Stimulated activated CD8-positive, alpha-beta memory T cell treated with anti-CD3 and anti-CD28 coated beads, Interleukin-12 subunit alpha, Interleukin-12 subunit beta, amount 100 ng/mL, for 4 hours (primary cell): ENCODE measurements at regions not wholly inside any gene's neighbourhood (a gene's known extent, or its start where the extent isn't known, plus 50 kb on each side); places are given as distances from the start of the nearest gene placed in this dataset.

ENCODE experiments used
- DNase-seq: peaks from one replicate; pipeline ENCODE4 v3.0.0-alpha.2; 2020; ENCODE audit warnings: low read depth

DNA sequence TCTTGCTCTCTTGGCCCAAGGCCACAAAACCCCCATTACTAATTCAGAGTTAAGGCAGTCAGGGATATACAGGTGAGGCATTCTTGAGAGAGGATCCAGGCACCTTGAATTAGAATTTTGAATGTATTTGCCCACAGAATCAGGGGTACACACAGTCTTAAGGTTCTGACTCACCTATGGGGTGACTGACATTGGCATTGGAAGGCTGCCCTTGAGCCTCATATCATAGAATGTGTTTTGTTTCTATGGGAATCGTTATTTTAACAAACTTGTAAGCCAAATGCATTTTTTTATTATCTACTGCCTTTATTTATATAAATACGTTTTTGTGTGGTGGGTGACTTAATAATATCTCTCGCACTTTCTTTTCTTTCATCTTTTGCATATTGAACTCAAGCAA is 218.6 kb upstream of the CITED2 start:
- no peak for DNase-seq

DNA sequence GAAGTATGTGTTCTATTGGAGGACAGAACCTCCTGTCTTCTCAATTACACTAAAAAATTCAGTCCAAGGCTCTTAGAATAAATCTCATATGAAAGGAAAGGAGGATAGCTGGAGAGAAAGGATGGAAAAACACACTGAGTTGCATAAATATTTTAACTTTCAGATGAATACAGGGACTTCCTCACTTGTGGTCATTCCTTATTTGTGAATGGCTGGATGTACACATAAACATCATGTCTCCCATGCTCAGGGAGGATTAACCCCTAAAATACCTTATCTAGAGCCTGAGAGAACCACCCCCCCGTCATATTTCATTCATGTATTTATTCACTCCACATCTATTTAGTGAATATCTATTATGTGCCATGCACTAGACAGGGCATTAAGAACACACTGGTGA is 217.6 kb upstream of the CITED2 start:
- no peak for DNase-seq

DNA sequence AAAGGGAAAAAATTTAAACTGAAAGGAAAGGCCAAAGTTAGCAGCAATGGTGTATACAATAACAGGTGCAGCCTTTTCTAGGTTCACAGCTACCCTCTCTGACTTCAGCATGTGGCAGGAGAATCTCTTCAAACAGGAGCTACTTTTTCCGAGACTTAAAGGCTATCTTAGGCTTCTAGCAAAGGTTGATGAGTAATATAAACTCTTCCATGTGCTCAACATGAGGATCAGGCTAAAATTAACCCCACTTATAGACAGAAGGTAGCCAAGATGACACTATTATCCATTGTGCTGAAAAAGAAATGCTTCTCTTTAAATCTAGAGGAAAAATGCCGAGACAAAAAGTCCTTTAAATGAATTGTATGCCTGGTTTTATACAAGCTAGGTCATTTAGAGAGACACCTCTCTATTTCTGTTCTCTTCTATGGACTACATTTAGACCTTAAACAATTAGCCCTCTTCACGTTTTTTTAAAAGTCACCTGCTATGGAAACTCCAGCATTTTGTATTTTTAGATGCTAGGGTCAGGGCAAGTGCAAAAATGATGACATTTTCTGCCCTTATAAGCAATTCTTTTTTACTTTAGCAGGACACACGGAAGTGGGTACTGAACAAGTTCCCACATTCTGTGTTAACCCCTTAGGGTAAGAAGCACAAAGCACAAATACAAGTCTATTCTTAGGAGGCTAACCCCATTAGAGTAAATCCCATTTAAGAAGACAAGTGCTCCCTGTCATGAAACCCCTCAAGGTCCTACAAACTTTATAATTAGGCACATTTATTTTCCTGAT is 216.8 kb upstream of the CITED2 start:
- no peak for DNase-seq

DNA sequence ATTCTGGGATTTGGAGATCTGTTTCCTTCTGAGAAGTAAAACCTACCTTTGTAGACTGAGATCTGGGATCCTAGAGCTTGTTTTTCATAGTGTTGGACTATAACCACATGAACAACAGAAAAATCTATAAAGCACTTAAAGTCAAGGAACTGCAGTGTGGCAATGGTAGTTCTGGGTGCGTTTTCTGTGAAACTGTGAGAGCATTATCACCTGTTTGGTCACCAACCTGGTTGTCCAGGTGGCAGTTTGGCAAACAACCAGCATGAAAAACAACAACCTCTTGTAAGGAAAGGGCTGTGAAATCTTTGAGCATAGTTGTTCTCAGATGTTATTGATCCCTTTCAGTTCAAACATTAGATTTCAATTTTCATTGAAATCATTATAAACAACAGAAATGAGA is 215.8 kb upstream of the CITED2 start:
- no peak for DNase-seq

DNA sequence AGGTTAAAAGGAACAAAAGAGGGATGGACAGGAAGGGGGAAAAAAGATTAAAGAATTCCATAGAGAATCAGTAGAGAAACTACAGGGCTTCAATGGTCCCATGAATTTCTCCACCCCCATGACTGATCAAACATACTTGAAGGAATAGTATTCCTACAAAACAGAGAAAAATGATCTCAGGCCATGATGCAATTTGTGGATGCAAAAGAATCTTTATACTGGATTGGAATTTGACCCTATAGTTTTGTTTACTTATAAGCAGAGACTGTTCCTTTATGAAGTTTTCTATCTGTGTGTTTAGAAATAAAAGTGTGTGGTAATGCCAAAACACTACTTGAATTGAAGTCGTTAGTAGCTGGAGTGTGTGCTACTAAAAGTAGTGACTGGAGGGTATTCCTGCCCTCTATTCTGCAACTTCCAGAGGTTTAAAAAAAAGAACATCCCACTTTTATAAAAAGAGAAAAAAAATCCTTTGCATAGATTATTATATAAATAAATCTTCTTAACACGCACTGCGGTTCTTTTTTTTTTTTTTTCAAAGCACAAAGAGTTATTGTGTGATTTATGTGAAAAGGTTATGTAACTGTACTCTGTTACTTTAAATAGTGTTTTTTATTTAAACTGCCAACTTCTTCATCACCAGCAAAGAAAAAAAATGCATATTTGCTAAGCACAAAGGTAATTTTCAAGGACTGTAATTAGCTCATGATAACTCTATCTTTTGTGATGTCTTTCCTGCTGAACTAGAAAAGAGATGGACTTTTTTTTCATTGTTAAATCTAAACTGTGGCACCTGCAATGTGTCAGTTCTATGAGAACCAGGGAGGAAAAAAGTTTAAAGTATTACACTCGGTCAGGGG is 214.5 kb upstream of the CITED2 start:
- DNase-seq: no peak

DNA sequence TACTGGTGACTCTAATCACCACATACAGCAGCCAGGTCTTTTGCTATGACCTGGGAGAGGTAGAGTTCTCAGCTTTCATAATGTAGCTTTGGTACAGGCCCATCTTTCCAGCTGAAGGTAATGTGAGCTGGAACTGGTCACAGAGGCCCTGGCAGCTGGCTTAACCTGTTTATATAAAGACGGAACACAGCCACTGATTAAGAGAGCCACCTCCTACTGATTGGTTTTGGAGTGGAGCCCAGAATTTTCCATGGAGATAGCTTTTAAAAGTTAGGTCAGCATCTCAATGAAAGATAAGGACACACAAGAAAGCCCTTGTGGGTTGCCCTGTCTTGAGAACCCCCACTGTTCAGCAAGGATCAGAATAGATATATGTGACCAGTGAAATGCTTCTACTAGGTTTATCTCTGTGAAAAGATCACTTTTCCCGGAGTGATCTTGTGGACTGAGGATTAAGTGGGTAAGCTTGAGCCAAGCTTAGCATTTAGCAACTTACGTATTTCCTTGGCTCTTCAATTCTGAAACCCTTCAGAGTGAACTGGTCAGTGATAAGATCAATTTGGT is 213.7 kb upstream of the CITED2 start:
- no peak for DNase-seq

DNA sequence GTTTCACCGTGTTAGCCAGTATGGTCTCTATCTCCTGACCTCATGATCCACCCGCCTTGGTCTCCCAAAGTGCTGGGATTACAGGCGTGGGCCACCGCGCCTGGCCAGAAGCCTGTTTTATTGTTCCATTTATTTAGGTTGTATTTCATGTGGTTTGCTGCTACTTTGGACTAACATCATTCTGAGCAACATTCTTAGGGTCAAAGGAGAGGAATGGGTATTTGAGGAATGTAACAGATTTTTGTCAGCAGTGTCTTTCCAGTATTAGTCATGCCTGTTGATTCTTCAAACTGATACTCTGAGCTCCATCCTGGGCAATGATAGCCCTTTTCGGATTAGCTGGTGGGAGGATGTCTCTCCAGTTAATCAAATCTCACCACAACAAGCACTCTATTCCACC is 213.0 kb upstream of the CITED2 start:
- no peak for DNase-seq

DNA sequence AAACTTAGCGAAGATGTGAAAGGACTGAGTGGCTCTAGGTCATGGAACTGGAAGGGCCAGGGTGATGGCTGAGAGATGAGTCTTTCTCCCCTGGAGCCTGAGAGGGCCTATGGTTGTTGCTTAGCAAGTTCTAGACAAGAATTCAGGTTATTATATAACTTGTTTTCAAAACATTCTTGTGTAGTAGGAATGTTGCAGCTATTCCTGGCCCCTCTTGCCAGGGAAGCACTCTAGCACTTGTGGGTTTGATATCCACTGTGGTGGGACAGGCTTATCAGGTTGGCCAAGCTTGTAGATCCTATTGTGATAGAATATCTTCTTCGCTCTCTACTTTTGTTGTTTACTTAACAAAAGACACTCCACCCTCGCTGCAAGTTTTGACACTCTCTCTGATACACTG is 211.8 kb upstream of the CITED2 start:
- DNase-seq: no peak

DNA sequence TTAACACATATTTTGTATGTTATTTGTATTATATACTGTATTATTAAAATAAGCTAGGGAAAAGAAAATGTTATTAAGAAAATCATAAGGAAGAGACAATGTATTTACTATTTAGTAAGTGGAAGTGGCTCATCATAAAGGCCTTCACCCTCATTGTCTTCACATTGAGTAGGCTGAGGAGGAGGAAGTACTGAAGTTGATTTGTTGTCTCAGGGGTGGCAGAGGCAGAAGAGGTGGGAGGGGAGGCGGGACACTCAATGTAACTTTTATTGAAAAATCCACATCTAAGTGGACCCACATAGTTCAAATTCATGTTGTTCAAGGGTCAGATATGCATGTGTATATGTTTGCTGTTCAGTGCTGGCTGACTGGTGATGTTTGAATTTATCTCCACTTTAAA is 210.2 kb upstream of the CITED2 start:
- DNase-seq: no peak

DNA sequence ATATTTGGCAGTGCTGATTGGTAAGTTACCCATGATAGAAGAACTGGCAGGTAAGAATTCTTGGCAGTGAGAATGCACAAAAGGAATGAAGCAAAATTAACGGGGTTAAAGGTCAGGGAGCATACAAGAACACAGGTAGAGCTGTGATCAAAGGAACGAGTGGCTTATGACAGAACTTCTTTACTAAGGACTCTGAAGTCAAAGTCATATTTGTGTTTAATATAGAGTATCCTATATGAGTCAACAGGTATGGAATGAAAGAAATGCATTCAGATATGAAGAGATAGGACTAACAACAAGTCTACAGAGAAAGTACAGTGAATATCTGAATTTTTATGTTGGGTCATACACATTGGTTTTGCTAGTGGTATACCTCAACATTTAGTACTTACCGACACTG is 209.0 kb upstream of the CITED2 start:
- DNase-seq: no peak

DNA sequence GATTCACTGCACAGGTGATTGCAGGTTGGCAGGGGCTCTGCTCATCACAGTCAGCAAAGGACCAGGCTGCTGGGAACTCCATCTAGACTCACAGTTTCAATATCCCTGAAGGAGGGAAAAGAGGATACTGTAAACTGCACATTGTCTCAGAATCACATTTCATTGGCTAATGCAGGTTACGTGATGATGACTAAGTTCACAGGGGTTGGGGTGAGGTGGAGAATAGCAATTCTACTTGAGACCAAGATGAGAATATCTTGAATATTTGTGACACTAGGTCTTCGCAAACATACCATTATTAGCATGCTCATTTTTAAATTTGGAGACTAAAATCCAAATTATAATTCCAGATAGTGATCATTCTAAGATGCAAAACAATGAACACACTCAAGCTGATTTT is 208.5 kb upstream of the CITED2 start:
- no peak for DNase-seq

DNA sequence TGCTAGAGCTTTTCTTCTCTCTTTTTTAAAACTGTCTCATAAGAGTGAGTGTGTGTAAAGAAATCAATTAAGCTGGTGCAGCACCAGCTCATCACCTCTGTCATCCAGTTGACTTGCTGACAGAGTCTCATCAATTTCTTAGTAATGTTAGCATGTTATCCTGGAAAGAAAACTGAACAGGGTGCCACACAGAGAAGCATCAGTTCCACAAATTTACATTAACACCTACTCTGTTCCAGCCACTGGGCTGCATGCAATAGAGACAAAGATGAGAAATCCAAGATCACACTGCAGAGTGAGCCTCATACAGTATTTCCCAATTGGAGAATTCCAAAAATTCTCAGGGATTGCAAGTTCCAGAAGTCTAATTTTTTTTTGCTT is 207.0 kb upstream of the CITED2 start:
- no peak for DNase-seq

DNA sequence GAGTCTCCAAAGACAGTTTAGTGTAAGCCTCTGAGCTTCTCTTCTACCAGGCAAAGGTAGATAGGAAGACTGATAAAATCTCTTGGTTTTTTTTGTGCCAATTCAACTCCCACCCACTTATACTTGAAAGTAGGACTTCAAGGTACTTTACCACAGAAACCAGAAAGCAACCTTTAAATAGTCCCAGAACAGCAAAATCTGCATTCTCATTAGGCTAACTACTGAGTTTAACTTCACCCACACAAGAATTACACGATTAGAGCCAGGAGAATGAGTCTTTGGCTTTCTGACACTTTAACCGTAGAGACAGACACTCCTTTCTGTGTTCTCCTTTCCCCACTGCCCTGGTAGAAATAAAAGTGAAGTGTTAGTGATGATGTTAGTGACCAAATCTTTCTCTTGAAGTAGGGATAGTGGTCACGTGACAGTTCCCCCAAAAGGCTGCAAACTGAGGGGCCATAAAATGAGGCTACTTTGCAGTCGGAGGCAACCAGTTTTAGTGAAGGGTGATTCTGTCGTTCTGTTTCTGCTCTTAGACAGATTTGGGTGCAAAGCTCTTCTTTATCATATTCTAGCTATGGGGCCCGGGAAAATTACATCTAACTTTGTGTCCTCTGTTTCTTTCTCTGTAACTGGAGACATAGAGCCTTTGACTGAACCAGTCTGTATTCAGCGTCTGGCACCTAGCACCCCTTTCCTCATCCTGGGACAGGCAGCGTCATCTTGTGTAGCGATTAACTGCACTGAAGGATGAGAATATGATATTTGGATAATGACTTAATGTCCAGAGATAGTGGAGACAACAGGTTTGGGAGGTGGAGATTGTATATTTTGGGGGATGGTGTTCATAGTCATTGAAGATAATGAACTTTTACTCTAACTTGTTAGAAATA is 206.4 kb upstream of the CITED2 start:
- no peak for DNase-seq

DNA sequence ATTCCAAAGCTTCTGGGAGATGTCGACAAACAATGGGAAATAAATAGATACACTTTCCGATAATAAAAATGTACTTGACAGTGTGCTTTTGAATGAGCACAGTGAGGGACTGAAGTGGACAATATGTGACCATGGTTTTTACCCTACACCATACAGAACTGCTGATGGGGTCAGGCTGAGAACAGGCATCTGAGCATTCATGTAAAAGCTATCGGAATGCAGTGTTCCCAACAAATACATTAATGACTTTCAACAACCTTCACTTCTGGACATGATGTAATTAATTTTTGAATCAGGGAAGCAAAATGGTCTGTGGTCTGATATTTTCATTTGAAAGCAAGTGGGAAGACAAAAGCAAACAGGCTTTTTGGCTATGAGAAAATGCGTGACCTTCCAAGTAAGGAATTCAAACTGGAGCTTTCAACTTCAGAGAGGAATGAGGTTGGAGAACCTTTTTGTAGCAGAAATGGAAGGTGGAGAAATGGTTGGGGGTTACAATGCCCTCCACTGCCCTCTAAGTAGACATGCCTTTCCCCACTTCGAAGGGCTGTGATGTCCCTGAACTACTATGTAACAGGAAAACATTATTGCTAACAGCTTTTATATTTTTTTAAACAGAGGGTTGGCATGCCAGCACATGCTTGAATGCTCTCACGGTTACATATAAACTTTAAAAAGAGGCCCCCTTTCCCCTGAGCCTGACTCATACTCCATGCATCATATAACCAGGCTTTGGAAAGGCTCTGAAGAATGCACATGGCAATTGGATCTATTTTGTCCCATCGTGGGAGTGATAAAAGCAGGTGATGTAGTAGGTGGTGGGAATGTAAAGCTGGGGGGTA is 203.5 kb upstream of the CITED2 start:
- no peak for DNase-seq

DNA sequence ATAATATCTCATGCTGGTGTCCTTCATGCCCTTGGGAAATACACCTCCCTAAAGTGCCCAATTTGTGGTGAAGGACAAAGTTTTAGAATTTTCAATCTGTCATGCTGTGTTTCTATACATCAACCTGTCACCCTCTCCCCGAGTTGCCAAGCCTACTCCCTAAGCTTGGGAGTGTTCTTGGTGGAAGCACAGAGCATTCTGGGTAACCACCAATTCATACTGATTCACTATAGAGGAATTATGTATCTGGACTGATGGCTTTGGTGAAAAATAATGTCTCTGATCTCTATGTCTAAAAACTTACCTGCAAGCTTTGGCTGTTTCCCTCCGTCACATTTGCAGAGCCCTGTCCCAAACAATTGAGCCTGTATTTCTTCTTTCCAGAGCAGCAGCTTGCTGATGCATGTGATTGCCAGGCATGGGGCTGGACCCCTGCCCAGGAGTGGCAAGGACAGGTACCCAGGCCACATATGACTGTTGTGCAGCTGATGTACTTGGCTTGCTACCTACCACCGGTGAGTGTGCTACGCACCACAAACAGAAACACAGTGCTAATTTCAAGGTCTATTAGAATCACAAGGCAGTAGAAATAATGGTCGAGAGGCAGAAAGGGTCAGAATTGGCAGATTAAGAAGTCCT is 202.8 kb upstream of the CITED2 start:
- DNase-seq: no peak

DNA sequence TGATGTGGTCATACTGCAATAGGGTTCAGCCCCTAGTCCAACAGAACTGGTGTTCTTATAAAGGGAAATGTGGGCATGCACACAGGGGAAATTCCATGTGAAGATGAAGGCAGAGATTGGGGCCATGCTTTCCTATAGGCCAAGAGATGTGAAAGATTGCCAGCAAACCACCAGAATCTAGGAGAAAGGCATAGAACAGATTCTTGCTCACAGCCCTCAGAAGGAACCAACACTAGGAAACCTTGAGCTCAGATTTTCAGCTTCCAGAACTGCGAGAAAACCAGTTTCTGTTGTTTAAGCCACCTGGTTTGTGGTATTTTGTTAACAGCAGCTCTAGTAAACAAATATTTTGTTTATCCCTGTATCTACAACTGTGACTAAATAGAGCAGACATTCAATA is 197.6 kb upstream of the CITED2 start:
- no peak for DNase-seq

DNA sequence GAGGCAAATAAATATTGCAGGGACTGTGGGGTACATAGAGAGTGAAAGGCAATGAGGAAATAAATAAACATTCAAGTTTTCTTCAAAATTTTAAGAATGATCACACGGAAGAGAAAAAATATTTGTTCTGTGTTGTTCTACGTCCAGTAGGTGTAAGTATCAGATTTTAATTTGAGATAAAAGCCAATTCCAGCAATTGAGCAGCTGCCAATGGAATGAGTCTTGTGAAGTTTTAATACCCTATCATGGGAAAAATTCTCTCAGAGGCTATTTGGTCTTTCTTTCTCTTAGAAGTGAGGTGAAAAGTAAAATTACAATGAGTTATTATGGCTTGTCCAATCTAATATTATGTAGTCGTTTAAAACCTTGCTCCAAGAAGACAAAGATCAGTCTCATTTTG is 195.7 kb upstream of the CITED2 start:
- no peak for DNase-seq

DNA sequence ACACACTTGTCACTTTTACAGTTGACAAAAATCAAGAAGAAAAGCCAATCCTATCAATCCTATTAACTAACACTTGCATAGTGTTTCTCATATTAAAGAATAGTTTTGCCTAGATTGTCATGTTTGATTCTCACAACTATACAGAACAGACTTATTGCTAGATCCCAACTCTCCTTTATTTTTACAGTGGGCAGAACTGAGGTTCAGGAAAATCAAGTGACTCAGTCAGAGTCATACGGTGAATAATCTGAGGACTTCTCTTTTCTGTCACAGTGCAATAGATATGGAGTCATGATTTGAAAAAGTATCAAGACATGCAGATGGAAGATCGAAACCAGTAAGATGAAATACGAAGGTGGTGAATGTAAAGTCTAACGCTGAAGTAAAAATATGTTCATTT is 195.1 kb upstream of the CITED2 start:
- no peak for DNase-seq

DNA sequence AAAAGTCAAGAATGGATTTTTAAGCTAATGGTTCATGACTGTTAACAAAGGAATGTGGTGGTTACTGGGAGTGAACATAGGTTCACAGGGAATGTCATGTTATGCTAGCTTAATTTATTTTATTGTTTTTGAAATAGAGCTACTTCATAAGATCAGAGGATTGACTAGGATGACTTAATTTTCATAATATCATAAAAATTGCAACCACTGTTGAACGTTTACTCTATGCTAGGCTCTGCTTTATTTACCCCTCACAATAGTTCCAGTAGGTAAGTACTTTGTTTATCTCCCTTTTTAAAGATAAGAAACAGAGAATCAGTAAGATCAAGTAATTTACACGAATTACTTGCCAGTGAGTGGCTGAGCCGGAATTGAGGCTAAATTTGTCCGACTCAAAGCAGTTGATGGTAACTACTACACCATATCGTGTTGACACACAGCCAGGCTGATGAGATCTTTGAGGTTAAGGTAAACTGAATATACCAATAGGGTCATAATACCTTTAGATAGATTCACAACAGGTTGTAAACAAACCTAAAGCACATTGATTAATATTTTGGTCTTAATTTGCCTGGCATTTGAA is 194.6 kb upstream of the CITED2 start:
- no peak for DNase-seq

DNA sequence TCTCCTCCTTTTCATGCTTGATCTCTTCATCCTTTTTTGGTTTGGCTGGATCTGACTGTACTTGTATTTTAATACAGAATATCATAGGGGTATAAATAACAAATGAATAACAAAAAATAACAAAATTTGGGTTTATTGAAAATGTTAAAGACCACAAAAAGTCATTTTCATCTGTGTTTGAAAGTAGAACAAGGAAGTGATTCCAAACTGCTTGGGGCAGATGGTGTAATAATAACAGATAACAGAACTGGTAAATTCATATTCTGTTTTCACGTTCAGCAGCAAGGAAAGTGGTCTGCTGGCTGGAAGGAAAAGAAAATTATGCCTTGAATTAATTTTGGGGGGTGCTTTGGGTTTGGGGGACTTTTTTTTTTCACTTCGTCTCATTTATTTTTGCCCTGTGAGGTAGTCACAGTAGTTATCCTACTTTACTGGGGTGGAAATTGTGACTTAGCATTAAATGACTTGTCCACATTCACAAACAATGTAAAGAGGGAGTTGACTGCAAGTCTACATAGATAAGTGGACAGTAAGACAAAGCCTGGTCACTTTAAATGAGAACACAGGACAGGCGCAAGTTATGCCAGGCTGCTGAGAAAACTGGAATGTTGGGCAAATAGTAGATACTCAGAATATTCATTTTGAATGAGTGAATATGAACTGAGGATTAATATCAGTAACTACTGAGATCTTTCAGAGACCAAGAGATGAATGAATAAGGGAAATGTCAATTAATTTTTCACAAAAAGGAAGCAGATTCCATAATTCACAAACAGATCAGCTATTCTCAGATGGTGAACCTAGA is 193.9 kb upstream of the CITED2 start:
- no peak for DNase-seq
